DMS 273 treated with DMSO at 0.1 percent for 48 hours (cell line): ENCODE measurements at regions not wholly inside any gene's neighbourhood (a gene's known extent, or its start where the extent isn't known, plus 50 kb on each side); places are given as distances from the start of the nearest gene placed in this dataset.
"Not testable (repeated sequence)": the region's sequence is repeated elsewhere in the genome, so short reads cannot be mapped to it uniquely, and the experiment has no call there.

ENCODE experiments used
- DNase-seq: peaks from one replicate; lab custom pipeline; 2025; lab: John Stamatoyannopoulos, UW

DNA sequence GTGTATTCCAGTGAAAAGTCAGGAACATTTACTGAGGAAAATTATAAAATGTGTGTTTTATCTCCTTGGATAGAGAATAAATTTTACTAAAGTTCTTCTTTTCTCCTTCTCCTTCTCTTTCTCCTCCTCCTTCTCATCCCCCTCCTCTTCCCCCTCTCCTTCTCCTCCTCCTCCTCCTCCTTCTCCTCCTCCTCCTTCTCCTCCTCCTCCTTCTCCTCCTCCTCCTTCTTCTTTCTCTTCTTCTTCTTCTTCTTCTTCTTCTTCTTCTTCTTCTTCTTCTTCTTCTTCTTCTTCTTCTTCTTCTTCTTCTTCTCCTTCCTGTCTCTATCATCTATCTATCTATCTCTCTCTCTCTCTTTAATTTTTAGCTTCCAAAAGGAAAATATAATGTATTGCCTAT, 337.1 kb upstream of the MAF start:
- not testable (repeated sequence) for DNase-seq

DNA sequence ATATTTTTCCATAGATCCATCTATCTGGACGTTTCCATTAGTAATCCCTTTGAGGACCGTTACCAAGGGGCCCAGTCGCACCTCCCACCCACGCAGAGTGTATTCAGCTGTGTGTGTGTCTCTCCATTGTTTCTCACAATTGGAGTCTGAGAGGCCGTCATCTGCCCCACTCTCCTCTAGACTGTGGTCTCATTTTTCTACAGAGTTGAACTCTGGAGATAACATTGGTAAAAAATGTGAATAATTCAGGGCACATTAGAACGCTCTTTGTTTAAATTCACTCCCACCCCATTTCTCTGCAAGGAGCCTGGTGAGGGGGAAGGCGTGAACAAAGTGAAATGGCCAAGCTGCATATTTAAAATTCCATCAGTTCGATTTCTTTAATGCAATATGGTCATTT, 333.1 kb upstream of the MAF start:
- no peak for DNase-seq

DNA sequence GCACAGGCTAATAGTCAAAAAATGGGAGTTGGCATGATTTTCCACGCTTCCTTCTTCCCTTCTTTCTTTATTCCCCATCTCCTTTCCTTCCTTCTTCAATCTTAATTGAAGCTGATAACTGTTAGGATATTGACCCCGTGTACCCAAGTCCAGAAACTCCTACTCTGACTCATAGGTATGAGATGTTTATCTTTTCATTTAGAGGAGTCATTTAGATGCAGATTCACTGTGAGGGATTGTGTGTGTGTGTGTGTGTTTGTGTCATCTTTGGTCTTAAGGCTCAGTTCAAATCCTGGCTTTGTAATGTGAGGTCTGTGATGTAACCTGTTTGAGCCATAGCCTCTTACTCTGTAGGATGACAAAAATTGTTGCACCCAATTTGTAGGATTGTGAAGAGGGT, 332.0 kb upstream of the MAF start:
- DNase-seq, result no peak

DNA sequence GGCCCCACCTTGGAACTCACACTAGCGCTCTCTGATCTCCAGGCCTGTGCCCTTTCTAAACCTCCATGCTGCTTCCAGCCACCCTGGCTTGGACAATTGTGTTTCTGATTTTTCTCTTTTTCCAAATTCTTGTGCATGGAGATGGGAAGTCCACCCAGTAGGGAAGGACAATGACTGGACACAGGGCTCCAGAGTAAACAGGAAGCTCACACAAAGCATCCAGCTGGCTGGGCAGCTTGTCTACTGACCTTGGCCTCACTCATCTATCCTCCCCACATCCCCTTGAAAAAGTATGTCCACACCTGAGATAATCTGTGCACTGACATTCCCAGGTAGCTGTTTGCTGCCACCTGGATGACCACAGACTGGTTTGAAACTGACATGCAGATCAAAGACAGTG, 331.2 kb upstream of the MAF start:
- no peak for DNase-seq

DNA sequence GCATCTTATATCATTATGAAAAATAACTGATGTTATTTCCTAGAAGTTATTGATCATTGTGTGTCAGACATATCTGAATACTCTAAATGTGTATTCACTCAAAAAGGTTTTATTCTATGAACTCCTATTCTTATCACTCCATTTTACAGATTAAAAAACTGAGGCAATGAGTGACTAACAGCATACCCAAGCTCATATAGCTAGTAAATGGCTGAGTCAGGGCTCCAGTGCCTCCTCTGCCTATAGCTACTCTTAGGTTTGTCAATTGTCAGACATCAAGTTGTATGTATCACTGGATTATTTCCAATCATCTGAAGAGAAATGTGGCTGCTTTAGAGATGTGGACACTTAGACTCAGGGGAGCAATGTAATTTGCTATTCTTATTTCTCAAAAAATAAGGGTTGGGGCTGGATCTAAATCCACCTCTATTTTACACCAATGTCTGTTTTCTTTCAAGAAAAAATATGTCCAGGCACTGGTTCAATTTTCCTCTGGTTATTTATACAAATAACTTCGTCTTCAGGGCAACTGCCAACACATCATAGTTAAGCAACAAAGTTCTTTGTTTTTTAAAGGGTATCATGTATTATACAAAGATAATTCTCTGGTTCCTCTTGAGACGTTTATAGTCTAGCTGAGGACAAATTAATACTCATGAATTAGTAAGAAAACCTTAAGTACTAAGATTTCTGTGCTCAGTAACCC, 328.9 kb upstream of the MAF start:
- no peak for DNase-seq

DNA sequence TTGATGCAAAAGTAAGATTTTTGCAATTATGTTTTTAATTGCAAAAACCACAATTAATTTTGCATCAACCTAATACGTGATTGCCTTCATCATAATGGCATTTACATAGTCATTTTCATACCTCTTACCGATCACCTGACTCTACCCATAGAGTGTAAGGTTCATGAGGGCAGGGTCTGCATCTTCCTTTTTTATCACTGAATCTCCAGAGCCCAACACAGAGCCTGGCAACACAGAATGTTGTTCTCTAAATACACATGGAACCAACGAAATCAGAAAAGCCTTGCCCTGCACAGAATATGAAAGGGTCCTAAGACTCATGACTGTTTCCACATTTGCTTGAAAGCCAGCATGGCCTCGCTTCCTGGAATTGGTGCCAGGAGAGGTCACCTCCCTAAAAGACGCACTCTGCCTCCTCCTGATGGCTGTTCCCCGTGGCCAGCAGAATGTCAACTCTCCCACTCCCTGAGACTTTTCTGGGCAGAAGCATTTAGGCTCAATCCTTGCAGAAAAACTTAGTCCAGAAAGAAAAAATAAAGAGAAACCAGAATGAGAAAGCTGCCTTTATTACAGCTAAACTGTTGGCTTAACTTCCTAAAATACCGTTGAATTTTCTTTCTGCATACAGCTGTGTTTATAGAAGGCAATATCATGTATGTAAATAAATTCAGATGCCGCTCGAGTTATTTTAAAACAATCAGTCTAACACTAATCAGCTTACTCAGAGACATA, 327.8 kb upstream of the MAF start:
- DNase-seq, result no peak

DNA sequence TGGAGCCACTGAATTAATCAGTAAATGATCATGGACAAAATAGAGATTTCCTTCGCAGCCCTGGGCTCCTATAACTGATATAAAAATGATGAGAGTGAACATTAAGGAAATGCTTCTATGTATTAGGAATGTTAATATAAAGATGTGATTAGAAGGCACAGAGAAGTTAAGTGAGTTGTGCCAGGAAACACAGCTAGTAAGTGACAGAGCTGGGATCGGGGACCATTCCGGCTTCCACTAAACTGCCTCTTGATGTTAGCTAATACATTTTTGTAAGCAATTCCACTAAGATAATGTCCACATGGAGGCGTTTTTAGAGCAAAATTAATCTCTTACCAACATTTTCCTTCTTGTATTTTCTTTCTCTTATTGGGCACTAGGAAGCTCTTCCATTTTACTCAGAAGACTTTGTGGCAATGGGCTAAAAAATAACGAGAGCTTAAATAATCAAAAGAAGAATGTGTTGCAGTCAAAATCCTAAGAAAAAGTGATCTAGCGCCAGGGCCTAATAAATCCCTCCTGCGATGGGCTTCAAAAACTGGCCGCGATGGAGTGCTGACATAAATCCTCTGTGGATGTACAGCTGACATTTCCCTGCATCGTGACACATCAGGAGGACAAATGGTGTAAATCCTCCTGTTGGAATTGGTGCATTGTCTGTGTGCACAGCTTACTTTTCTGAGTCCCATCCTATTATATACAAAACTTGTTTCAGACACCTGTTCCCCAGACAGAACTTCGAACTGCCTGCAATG, 326.1 kb upstream of the MAF start:
- DNase-seq, result no peak

DNA sequence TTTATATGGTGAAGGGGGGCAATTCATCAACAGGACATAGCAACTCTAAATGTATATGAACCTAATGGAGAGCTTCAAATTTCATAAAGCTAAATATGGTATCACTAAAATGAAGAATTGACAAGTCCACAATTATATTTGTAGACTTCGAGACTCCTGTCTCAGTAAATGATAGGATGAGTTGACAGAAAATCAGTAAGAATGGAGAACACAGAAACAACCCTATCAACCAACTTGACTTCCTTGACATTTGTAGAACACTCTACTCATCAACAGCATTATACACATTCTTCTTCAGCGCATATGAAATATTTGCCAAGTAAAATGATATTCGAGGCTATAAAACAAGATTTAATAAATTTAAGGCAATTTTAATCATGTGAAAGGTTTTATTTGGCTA, 322.9 kb upstream of the MAF start:
- no peak for DNase-seq

DNA sequence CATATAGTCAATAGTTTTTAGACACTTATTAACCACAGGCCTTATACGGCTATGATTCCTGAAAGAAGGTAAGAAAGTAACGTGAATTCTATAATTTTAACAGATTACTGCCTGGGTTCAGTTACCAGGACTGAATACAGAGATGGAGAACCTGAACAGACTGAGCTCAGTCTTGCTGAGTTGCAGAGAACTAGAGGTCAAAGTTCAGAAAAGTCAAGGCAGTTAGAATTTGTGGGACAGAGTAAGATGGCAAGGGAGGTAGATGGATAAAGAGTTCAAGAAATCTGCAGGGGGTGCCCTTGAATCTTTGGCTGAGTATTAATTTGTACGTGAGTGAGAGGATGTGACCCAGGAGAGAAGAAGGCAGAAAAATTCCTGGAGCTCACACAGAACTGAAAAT, 320.1 kb upstream of the MAF start:
- no peak for DNase-seq

DNA sequence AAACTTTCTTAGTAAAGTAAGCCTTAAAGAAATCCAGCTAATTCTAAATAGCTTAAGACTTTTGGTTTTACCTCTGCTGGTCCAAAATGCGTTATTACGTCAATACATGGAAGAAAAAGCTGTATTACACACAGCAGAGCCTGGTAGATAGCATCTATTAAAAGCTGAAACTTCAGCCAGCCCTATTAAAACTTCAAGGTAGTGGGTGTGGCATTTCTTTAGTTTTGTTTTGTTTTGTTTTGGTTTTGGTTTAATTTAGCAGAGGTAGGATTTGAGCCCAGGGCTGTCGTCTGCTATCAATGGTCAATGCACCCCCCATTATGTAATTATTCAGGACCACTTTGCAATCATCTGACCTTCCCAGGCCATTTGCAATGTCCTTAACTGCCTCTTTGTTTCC, 318.4 kb upstream of the MAF start:
- DNase-seq, result no peak

DNA sequence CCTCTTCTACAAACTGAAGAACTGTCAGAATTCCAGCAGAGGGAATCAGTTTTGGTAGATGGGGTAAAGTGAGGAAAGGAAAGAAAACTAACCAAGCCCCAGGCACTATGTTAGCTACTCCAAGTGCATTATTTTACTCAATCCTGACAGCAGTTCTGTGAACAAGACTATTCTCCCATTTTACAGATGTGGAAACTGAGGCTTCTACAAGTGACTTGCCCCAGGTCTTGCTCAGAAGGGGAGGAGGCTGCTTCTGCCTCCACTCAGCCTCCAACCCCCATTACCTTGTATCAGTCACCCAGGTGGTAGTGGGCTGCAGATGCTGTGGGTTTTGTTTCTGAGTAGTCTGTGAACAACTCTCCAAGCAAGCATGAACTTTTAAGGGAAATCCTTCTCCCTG, 315.2 kb upstream of the MAF start:
- no peak for DNase-seq

DNA sequence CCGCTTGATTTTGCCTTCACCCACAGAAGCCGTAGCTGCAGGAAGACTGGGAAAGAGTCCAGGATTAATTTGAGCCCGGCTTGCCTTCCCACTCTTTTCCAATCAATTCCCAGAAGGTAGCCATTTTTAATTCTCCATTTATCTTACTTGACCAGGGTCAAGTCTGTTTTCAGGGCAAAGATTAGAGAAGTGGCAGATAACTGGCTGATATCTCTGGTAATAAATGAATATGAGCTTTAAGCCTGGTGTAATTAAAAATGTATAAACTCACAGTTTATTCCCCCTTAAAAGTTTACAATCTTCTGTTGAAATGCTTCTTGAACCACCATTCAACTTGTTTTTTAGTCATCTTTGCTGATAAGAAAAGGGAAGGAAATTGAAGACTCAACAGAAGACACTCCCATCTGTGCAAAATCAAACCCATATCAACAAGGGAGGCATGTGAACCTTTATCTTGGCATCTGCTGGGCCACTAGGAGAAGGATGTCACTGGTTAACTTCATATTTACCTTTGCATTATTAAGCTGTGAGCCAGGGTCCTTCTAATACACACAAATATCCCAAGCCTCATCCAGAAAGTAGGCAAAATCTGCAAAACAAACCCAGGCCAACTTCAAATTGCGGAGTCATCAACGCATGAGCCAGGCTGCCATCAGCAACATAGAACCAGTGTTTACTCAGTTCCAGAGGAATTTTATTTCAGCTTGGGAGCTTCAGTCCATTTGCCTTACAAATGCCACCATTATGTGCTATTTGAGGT, 314.6 kb upstream of the MAF start:
- no peak for DNase-seq

DNA sequence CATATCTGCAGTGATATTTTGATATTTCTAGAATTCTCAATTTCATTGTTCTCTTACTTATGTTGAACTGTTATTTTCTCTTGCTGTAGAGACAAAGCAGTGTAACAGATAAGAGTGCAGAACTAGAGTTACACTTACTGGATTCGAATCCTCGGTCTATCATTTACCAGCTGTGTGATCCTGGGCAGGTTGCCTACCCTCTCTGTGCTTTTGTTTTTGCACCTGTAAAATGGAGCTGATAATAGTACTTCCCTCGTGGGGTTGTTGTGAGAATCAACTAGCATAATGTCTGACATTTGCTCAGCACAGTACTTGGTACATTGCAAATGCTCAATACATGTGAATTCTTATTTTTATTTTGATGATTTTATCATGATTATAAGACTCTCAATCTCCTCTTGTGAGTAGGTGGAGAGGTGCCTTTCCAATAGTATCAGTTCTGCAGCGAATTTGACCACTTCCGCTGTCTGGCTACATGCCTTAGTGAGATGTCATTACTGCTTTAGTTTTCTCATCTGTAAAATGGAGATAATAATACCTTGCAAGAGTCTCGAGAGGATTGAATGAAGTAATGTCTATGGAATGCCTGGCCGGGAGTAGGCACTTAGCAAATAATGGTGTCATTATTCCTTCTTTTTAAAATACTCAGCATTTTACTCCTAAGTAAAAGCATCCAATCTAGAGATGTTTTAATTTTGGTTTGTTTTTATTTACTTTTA, 312.2 kb upstream of the MAF start:
- DNase-seq, result no peak

DNA sequence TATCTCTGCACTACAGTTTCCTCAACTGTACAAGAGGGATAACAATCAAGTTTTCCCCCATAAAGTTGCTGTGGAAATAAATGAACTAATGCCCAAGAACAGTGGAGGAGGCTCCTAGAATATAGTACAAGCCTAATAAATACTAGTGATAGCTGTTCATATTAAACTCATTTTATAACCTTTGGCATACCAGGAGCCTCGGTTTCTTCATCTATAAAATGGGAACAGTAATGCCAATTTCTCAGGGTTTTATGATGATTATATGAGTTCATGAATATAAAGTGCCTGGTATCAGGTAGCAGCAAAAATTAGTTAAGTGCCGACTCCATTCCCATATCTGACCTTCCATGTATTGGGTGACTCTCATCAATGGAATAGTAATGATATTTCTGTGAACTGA, 311.1 kb upstream of the MAF start:
- DNase-seq, result no peak

DNA sequence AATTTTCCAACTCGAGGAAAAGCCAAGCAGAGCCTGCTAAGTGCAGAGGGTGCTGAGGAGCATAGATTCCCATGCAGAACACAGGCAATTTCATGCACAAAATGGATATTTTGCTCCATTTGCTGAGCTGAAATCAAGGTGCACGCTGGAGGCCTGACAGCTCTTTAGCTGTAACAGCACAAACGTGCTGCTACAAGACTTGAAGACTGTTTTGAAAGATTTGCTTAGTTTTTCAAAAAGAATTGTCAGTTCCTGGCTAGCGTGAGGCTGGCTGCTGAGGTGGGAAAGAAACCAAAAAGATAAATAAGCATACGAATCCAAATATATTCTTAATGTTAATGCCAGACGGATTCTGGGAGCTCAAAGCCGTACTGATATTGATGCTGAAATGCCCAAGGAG, 309.0 kb upstream of the MAF start:
- no peak for DNase-seq

DNA sequence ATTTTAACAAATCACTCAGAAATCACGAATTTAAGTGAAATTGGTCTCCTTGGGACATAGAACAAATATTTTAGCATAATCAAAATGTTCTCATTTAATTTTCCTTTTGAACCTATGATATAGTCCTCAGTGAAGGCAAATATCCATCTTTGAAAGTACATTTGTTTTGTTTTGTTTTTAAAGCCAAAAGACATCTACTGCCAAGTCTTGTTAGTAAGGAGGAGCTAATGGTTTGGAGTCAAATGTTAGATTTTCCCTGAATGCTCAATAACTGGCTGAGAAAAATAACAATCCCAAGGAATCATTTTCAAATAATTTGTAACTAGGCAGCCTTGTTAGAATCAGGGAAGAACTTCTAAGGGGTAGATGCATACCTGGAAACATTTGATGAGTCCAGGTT, 302.9 kb upstream of the MAF start:
- no peak for DNase-seq

DNA sequence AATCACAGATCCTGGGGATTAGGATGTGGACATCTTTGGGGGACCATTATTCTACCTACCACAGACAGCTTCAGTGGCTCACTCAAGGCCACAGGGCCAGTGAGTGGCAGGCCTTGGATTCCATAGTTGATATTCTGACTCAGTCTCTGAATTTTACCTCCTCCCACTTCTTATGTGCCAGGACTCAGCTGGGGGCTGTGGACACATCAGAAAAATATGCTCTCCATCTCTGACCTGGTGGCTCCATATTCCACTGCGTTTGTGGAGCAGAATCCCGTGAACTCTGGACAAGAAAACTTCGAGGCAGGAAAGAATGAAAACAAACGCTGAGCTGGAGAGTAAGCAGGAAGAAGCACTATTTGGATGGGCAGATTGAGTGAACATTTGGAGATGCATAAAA, 301.8 kb upstream of the MAF start:
- DNase-seq, result no peak

DNA sequence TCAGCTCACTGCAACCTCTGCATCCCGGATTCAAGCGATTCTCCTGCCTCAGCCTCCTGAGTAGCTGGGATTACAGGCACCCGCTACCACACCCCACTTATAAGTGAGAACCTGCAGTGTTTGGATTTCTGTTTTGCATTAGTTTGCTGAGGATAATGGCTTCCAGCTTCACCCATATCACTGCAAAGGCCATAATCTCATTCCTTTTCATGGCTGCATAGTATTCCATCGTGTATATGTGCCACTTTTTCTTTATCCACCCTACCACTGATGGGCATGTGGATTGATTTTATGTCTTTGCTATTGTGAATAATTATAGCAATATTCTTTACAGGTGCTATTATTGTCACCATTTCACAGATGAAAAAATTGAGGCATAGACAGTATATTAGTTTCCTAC, 301.0 kb upstream of the MAF start:
- DNase-seq, result no peak

DNA sequence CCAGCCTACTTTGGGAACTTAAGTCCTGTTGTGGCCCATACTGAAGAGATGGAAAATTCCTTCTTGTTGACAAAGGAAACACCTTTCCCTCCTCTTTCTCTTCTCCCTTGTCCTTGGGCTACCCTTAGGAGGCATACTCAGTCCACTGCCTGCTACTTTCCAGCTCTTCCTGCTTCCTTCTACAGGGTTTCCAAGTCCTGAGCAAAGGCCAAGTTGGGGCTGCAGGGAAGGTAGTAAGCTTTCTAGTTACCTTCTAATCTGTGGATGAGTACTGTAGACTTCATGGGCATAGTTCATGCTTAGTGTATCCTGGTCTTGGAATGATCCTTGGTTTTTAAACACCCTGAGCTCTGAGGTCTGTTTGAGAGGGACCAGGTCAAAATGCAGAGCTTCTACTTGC, 299.2 kb upstream of the MAF start:
- DNase-seq, result no peak

DNA sequence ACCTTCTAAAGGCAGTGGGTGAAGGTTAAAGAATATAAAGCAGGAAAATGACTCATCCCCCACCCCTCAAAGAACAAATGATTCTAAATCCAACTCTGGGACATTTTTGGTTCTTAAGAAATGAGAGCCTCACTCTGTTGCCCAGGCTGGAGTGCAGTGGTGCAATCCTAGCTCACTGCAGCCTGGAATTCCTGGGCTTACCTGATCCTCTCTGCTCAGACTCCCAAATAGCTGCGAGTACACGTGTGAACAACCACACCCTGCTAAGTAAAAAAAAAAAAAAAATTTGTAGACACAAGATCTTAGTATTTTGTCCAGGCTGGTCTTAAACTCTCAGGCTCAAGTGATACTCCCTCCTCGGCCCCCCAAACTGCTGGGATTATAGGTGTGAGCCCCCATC, 298.8 kb upstream of the MAF start:
- DNase-seq, result no peak

DNA sequence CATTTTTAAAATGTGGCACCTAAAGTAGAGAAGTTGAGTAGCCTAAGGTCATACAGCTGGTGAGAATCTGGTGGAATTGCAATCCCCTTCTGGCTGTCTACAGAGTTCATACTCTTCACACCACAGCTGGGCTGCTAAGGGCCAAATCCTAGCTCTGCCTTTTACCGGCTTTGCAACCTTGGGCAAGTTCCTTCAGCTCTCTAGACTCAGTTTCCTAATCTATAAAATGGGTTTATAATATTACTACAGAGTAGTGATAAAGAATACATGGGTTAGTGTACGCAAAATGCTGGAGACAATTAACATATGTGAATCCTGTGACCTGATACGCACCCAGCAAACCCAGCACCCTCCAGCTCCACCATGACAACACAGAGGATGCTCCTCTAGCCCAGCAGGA, 298.2 kb upstream of the MAF start:
- DNase-seq, result no peak
